ENCODE measurements at regions not wholly inside any gene's neighbourhood (a gene's known extent, or its start where the extent isn't known, plus 50 kb on each side); places are given as distances from the start of the nearest gene placed in this dataset.

DNA sequence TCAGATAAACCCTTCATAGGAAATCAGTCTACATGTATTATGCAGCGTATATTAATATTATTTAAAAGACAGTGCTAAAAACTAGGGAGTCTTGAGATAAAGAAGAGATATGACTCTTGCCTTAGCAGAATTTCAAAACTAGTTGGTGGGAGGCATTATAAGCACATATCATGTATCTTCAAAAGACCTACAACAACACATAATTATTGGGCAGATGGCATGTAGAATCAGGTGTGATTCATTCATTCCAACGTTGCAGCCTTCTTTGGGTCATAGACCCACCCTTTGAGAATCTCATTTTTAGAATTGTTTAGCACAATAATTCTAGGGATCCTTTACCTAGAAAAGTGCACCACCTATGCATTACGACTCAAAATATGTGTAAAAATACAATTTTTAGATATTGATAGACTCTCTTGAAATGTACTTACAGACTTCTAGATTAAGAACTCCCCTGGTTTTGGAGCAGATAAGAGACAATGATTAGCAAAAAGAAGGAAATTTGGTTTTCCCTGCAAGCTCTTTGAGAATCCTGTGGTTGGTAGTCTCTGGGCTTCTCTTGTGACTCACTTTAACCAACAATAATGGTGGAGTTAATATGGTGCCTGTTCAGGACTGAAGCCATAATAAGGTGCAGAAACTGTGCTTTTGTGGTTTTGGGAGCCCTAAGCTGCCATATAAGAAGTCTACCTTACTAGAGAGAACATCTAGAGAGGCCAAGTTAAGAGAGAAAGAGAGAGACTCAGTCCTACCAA, 85.3 kb upstream of the RGS4 start:
- no peak overlapping the region for H3K4me3 Mint-ChIP-seq
- H3K4me1 Mint-ChIP-seq (ENCODE audit: low read depth): no peaks in the 10 kb centered on the region
- H3K9me3 Mint-ChIP-seq: no peaks in the 10 kb centered on the region
- intact Hi-C loops (cut with micrococcal nuclease): no loop called here
- H3K27me3 Mint-ChIP-seq: peaks cover 1% of the 10 kb centered on the region
- H3K36me3 Mint-ChIP-seq (ENCODE audit: low read depth): no peaks in the 10 kb centered on the region
- H3K27ac Mint-ChIP-seq: no peak overlapping the region

DNA sequence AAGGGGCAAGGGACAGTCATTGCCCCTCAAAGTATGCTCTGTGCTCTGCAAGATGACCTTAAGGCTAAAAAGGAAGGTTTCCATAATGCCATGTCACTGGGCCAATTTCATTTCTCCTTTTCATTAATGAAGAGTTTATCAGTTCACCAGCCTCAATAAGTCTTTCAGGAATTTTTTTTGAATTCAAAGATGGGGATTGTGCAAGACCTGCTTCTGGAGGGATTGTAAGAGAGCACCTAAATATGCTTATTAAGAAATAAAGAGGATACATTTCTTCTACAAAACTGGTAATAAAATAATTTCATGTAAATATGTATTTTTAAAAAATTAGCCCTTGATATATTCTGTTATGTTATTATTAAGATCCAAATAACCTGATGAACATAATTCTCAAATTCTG, 86.8 kb upstream of the RGS4 start:
- H3K9me3 Mint-ChIP-seq: no peaks in the 10 kb centered on the region
- no peaks in the 10 kb centered on the region for H3K36me3 Mint-ChIP-seq (ENCODE audit: low read depth)
- H3K4me1 Mint-ChIP-seq (ENCODE audit: low read depth): no peaks in the 10 kb centered on the region
- no peak overlapping the region for H3K4me3 Mint-ChIP-seq
- no peak overlapping the region for H3K27ac Mint-ChIP-seq
- intact Hi-C loops (cut with micrococcal nuclease): no loop called here
- no peaks in the 10 kb centered on the region for H3K27me3 Mint-ChIP-seq

DNA sequence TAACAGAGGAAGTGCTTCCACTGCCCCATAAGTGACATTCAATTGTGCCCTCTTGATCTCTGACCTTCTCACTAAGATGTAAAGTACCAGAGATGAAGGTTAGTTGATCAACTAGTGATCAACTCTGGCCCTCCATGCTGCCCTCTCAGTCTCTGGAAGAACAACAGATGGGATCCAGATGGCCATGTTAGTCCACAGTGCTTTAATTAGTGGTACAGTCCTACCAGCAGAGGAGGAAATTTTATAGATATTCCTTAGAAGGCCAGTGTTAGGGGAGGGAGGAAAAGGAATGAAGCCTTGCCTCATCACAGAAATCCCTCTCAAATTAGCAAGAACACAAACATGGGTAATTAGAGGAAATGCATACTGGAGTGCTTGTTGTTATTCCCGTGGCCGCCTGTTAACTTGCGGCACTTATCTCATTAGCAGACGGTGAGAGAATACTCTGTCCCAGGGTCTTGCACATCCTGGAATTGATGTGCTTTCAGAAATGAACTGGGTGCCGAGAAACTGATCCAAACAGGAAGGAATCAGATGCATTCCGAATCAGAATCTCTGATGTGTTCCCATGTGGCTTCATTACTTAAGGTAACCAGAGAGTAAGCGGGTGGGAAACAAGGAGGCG, 91.1 kb upstream of the RGS4 start:
- Mint-ChIP-seq H3K27ac (no peak overlapping the region), H3K9me3 (no peaks in the 10 kb centered on the region), H3K36me3 (ENCODE audit: low read depth) (no peaks in the 10 kb centered on the region), H3K4me3 (no peak overlapping the region), H3K27me3 (peaks cover 2% of the 10 kb centered on the region), H3K4me1 (ENCODE audit: low read depth) (no peaks in the 10 kb centered on the region)
- intact Hi-C loops (cut with micrococcal nuclease): no loop called here

DNA sequence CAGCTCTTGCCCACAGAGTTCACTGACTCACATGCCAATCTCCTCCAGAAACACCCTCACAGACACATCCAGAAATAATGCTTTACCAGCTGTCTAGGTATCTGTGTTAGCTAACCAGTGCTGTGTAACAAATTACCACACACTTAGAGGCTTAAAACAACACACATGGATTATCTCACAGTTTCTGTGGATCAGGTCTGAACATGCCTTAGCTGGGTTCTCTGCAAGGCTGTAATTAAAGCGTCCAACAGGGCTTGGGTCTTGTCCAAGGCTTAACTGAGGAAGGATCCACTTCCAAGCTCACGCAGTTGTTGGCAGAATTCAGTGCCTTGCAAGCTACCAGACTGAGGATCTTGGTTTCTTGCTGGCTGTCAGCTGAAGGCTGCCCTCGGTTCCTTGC, 92.5 kb upstream of the RGS4 start:
- no peak overlapping the region for H3K4me3 Mint-ChIP-seq

DNA sequence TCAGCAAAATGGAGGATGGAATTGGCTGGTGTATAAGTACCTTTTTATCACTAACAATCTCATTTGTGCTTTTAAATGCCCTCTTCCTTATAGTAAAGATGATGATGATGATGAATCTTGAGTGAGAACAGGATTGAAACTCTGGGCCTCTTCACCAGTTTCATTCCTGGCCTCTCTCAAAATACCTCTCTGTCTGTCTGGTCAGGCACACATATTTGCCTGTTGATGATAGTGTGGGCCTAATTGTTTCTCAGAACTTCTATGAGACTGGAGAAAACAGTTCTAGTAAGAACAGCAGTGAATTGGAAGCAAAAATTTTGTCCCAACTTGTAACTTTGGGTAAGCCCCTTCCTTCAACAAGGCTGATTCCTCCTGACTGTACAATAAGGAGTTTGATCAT, 94.4 kb upstream of the RGS4 start:
- no peaks in the 10 kb centered on the region for H3K4me1 Mint-ChIP-seq (ENCODE audit: low read depth)

More for the DNA sequence above, 92.5 kb upstream of the RGS4 start:
- intact Hi-C loops (cut with micrococcal nuclease): no loop called here
- Mint-ChIP-seq H3K36me3 (ENCODE audit: low read depth) (no peaks in the 10 kb centered on the region), H3K9me3 (no peaks in the 10 kb centered on the region), H3K4me1 (ENCODE audit: low read depth) (no peaks in the 10 kb centered on the region), H3K27me3 (peaks cover 5% of the 10 kb centered on the region), H3K27ac (no peak overlapping the region)

DNA sequence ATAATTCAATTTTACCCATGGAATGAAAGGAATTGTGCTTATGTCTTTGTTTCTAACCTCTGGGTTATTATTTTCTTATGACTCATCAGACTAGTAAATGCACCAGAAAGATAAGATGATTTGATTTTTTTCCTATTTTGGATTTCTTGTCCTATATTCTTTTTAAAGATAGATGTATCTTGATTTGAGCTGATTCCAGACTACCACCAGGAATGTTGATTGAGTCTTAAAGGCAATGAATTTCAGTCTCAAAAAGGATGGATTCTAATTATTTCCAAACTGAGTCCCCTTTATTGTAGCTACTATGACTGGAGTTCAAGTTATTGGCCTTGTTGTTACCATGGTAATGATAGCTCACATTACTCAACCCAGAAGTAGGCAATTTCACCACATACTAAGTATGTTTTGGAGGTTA, 95.8 kb upstream of the RGS4 start:
- Mint-ChIP-seq H3K4me3 (no peak overlapping the region), H3K27ac (no peak overlapping the region), H3K36me3 (ENCODE audit: low read depth) (no peaks in the 10 kb centered on the region), H3K9me3 (no peaks in the 10 kb centered on the region), H3K27me3 (peaks cover 5% of the 10 kb centered on the region), H3K4me1 (ENCODE audit: low read depth) (no peaks in the 10 kb centered on the region)
- intact Hi-C loops (cut with micrococcal nuclease): no loop called here

More for the DNA sequence above, 94.4 kb upstream of the RGS4 start:
- H3K27ac Mint-ChIP-seq: no peak overlapping the region
- peaks cover 5% of the 10 kb centered on the region for H3K27me3 Mint-ChIP-seq
- intact Hi-C loops (cut with micrococcal nuclease): no loop called here
- H3K36me3 Mint-ChIP-seq (ENCODE audit: low read depth): no peaks in the 10 kb centered on the region
- no peaks in the 10 kb centered on the region for H3K9me3 Mint-ChIP-seq
- H3K4me3 Mint-ChIP-seq: no peak overlapping the region

DNA sequence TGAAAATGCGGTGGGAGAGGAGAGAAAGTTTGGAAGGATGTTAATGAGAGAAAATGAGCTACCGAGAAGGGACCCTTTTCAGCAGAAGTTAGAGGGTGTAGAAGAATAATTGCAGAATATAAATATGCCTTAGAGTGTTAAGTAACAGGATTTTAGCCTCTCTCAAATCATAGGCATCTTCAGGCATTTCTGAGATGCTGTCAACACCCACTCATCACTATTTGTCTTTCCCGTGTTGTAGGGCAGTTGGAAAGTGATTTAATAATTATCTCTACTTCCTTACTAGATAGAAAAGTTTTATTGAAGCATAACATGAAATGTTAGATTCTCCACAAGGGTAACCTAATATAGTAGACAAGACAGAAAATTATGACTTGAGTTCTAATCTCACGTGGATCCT, 96.4 kb upstream of the RGS4 start:
- Mint-ChIP-seq H3K4me3 (no peak overlapping the region), H3K9me3 (no peaks in the 10 kb centered on the region), H3K27me3 (peaks cover 5% of the 10 kb centered on the region), H3K36me3 (ENCODE audit: low read depth) (no peaks in the 10 kb centered on the region), H3K4me1 (ENCODE audit: low read depth) (no peaks in the 10 kb centered on the region), H3K27ac (no peak overlapping the region)
- intact Hi-C loops (cut with micrococcal nuclease): no loop called here

DNA sequence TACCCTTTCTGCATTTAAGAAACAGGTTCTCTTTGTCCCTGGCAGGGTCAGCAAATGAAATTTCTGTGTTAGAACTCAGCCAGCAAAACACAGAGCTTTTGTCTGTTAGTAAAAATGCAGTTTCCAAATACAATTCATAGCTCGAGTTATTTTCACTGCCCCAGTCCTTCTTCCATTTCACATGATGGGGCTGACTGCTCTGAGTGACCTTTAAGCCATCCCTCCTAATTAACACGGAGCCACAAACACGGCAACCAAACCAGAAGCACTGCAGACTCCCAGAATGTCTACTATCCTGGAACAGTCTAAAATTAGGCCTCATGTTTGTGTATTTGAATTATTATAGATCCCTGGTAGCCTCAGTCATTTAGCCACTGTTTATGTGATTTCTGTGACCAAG, 99.1 kb upstream of the RGS4 start:
- no peaks in the 10 kb centered on the region for H3K4me1 Mint-ChIP-seq (ENCODE audit: low read depth)
- peaks cover 3% of the 10 kb centered on the region for H3K27me3 Mint-ChIP-seq
- H3K27ac Mint-ChIP-seq: no peak overlapping the region
- no peaks in the 10 kb centered on the region for H3K9me3 Mint-ChIP-seq
- no peak overlapping the region for H3K4me3 Mint-ChIP-seq
- intact Hi-C loops (cut with micrococcal nuclease): no loop called here
- H3K36me3 Mint-ChIP-seq (ENCODE audit: low read depth): no peaks in the 10 kb centered on the region

DNA sequence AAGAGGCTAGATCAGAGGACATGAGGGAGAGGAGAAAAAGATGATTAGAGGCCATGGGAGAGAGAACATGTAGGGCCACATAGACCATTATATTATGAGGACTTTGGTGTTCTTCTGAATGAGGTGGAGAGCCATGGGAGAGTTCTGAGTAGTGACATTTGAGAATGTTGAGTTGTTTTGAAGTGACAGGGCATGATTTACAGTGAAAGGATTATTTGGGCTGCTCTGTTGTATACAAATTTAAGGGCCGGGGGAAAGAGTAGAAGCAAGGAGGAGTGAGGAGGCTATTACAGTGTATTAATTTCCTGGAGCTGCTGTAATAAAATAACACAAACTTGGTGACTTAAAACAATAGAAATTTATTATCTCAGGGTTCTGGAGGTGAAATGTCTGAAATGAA, 102.5 kb upstream of the RGS4 start:
- Mint-ChIP-seq H3K36me3 (ENCODE audit: low read depth) (no peaks in the 10 kb centered on the region), H3K9me3 (peaks cover 8% of the 10 kb centered on the region), H3K4me1 (ENCODE audit: low read depth) (no peaks in the 10 kb centered on the region), H3K27ac (no peak overlapping the region), H3K4me3 (no peak overlapping the region), H3K27me3 (peaks cover 1% of the 10 kb centered on the region)
- intact Hi-C loops (cut with micrococcal nuclease): no loop called here

DNA sequence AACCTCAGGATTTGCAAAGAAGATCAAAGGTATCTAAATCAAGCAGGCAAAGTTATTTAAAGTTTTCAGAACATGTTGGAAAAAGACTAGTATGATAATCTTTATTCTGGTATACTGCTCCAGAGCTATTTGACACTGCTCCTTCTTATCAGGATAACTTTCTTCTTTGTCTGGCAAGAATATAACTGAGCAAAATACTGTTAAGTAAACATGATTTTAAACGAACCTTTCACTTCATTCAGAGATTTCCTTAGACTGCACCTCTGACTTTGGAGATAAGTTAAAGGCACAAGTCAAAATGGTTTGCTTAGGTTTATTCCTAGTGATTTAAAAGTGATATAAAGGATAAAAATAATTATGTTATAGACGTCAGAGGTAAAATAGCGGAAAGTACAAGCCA, 103.9 kb upstream of the CCDC190 start:
- intact Hi-C loops (cut with micrococcal nuclease): no loop called here
- H3K27ac Mint-ChIP-seq: no peak overlapping the region
- no peaks in the 10 kb centered on the region for H3K36me3 Mint-ChIP-seq (ENCODE audit: low read depth)
- H3K4me1 Mint-ChIP-seq (ENCODE audit: low read depth): no peaks in the 10 kb centered on the region
- H3K9me3 Mint-ChIP-seq: peaks cover 8% of the 10 kb centered on the region
- H3K4me3 Mint-ChIP-seq: no peak overlapping the region
- H3K27me3 Mint-ChIP-seq: peaks cover 1% of the 10 kb centered on the region

DNA sequence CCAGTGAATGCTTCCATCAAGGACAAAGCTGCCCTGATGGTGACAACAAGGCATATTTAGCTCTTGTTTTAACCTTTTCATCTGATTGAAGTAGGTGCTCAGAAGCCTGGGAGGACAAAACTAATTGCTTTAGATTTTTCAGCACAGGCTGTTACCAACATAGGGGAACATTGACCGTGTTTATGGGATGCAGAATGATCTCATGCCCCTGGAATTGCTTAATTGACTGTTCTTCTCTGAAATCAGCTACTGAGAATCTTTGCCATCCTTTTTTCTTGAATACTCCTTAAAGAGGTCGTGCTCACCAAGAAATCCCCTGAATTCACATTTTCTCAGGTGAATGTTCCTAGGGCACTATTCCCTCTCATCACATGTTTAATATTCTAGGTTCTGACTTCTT, 95.9 kb upstream of the CCDC190 start:
- intact Hi-C loops (cut with micrococcal nuclease): no loop called here
- Mint-ChIP-seq H3K36me3 (ENCODE audit: low read depth) (no peaks in the 10 kb centered on the region), H3K4me3 (no peak overlapping the region), H3K4me1 (ENCODE audit: low read depth) (peaks cover 4% of the 10 kb centered on the region), H3K9me3 (no peaks in the 10 kb centered on the region), H3K27me3 (peaks cover 9% of the 10 kb centered on the region), H3K27ac (no peak overlapping the region)

DNA sequence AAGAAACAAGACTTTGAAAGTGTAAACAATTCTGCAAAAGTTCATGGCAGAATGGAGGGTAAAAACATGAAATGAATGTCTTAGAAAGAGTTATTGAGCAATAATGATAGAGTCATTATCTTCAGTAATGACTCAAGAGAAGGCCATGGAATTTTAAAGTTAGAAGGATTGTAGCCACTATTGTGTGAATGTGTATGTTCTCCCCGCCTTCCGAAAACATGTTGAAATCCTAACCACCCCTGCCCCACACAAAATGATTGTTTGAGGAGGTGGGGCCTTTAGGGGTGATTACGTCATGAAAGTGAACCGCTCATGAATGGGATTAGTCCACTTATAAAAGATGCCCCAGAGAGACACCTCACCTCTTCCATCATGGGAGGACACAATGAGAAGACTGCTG, 93.8 kb upstream of the CCDC190 start:
- H3K27me3 Mint-ChIP-seq: peaks cover 9% of the 10 kb centered on the region
- H3K27ac Mint-ChIP-seq: no peak overlapping the region
- intact Hi-C loops (cut with micrococcal nuclease): no loop called here
- no peaks in the 10 kb centered on the region for H3K9me3 Mint-ChIP-seq
- no peaks in the 10 kb centered on the region for H3K36me3 Mint-ChIP-seq (ENCODE audit: low read depth)
- H3K4me1 Mint-ChIP-seq (ENCODE audit: low read depth): peaks cover 5% of the 10 kb centered on the region
- no peak overlapping the region for H3K4me3 Mint-ChIP-seq

DNA sequence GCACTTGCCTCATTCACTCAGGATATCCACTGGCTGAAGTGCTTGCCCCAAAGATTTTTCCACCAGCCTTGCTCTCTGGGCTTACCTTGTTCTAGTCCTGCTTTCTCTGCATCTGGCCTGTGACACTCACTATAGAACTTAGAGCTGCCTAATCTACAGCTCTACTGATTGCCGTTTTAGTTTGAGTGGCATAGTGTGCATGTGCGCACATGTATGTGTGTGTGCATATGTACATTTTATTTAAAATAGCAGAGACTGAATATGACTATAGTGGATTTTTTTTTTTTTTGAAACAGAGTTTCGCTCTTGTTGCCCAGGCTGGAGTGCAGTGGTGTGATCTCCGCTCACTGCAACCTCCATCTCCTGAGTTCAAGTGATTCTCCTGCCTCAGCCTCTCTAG, 92.0 kb upstream of the CCDC190 start:
- no peaks in the 10 kb centered on the region for H3K9me3 Mint-ChIP-seq
- H3K27ac Mint-ChIP-seq: no peak overlapping the region
- H3K4me3 Mint-ChIP-seq: no peak overlapping the region
- no peaks in the 10 kb centered on the region for H3K36me3 Mint-ChIP-seq (ENCODE audit: low read depth)
- H3K4me1 Mint-ChIP-seq (ENCODE audit: low read depth): peaks cover 5% of the 10 kb centered on the region
- intact Hi-C loops (cut with micrococcal nuclease): no loop called here
- H3K27me3 Mint-ChIP-seq: peaks cover 11% of the 10 kb centered on the region

DNA sequence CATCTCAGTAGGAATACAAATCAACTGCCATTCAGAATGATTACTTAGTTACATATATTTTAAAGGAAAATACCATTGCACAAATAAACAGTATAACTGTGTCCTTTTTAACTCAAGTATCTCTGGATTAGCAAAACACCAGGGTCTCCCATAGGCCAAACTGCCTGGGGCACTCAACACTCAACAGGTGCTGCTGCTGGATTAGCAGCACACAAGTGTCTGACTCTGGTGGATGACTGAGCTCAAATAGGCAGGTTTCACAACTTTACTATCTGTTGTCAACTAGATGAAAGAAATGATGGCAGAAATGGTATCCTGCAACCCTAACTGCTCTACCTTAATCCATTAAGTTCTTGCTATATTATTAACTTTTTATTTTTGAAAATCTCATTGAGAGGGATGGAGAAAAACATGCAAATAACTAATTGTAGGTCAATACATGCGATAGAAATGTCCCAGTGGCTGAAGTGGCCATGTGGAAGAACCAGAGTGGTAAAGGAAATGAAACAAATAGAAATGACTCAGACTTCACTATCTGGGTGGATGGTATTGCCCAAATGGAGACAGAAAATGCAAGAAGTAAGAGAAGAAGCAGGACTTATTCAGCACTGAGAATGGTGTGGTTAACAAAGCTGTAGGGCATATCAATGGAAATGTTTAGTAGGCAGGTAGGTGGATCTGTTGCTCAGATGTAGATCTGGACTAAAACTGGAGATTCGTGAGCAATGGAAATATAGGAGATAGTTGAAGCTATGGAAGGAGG, 90.8 kb upstream of the CCDC190 start:
- H3K9me3 Mint-ChIP-seq: no peaks in the 10 kb centered on the region
- peaks cover 5% of the 10 kb centered on the region for H3K4me1 Mint-ChIP-seq (ENCODE audit: low read depth)
- no peak overlapping the region for H3K27ac Mint-ChIP-seq
- intact Hi-C loops (cut with micrococcal nuclease): no loop called here
- no peak overlapping the region for H3K4me3 Mint-ChIP-seq
- no peaks in the 10 kb centered on the region for H3K36me3 Mint-ChIP-seq (ENCODE audit: low read depth)
- H3K27me3 Mint-ChIP-seq: peaks cover 17% of the 10 kb centered on the region

All from dendritic cell treated with granulocyte-macrophage colony-stimulating factor and Interleukin-4, amounts not matched to agents 40 ng/mL and 50 ng/mL, for 4 days (primary cell).